Suprapubic skin (tissue), 4 donors: ENCODE measurements at regions not wholly inside any gene's neighbourhood (a gene's known extent, or its start where the extent isn't known, plus 50 kb on each side); places are given as distances from the start of the nearest gene placed in this dataset.

Experiments
- DNase-seq, 2 donors: peaks; one replicate each; pipeline ENCODE4 v3.0.0-alpha.2; 2019; ENCODE audit warnings: low spot score in 2 of 2
- H3K27ac ChIP-seq: fragments of 200-600 bp; sonication (generic); one replicate; pipeline ENCODE4 v1.5.1; 2019
- H3K27me3 ChIP-seq: fragments of 200-600 bp; sonication (generic); one replicate; pipeline ENCODE4 v1.5.1; 2019
- H3K36me3 ChIP-seq: fragments of 200-600 bp; sonication (generic); one replicate; pipeline ENCODE4 v1.5.1; 2019
- H3K4me1 ChIP-seq: fragments of 200-600 bp; sonication (generic); one replicate; pipeline ENCODE4 v1.5.1; 2019
- H3K4me3 ChIP-seq: fragments of 200-600 bp; sonication (generic); one replicate; pipeline ENCODE4 v1.5.1; 2019; ENCODE audit warnings: mild to moderate bottlenecking
- H3K9me3 ChIP-seq: fragments of 200-600 bp; sonication (generic); one replicate; pipeline ENCODE4 v1.5.1; 2019
- EP300 ChIP-seq: sonication (generic); formaldehyde crosslinking; IDR thresholded peaks from one replicate; pipeline ENCODE4 v1.6.1; 2017; ENCODE audit warnings: antibody characterized with exemption
- POLR2A ChIP-seq, 2 donors: fragments of 450-650 bp; IDR thresholded peaks; one replicate each; pipeline ENCODE4 v1.6.1; 2017; ENCODE audit warnings: antibody characterized with exemption in 2 of 2, mild to moderate bottlenecking in 2 of 2, moderate library complexity in 2 of 2
- POLR2AphosphoS5 ChIP-seq, 3 donors: sonication (generic); formaldehyde crosslinking; IDR thresholded peaks; one replicate each; pipeline ENCODE4 v1.6.1; 2017; ENCODE audit warnings: antibody characterized with exemption in 3 of 3
- WGBS: methylation state at CpG from one replicate; pipeline ENCODE4 v1.1.5; 2018; 5-methylcytosine and 5-hydroxymethylcytosine counted together
- TF ChIP-seq, protein P1 (sequence below), 2 donors: fragments of 200-600 bp in 1 of 2; fragments of 450-650 bp in 1 of 2; sonication (generic) in 1 of 2; IDR thresholded peaks; one replicate each; pipeline ENCODE4 v1.5.1; 2016 to 2019; ENCODE audit warnings: antibody characterized with exemption in 2 of 2, mild to moderate bottlenecking in 1 of 2, moderate library complexity in 1 of 2

DNA sequence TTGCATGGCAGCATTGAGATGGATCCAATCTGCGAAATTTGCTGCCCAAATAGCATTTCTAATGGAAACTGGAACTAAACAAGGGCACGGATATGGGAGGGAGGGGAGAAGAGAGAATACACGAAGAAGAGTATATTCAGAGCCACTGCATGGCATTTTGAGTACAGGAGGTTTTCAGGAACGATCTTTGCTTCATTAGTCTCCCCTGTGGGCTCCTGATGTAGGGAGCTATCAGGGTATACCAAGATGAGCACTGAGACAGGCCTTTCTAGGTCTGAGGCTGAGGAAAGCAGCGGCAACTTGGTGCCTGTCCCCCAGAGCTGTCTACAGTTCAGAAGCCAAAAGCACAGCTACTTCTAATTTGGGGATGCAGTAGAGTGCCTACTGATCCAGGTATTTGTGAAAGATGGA is 257.7 kb upstream of the PMFBP1 start:
- Histone ChIP-seq H3K9me3 (peaks cover 11% of the 10 kb centered on the region), H3K27ac (no peak overlapping the region), H3K27me3 (no peaks in the 10 kb centered on the region), H3K4me1 (no peaks in the 10 kb centered on the region), H3K36me3 (no peaks in the 10 kb centered on the region), H3K4me3 (no peak overlapping the region)
- DNase-seq: no peak
- WGBS: 87% methylated on average over 5 of the region's 5 CpGs
- TF ChIP-seq POLR2AphosphoS5 (IDR thresholded peaks at IDR 0.05): no peak
- TF ChIP-seq POLR2A (IDR thresholded peaks at IDR 0.05): no peak
- TF ChIP-seq, protein P1, sequence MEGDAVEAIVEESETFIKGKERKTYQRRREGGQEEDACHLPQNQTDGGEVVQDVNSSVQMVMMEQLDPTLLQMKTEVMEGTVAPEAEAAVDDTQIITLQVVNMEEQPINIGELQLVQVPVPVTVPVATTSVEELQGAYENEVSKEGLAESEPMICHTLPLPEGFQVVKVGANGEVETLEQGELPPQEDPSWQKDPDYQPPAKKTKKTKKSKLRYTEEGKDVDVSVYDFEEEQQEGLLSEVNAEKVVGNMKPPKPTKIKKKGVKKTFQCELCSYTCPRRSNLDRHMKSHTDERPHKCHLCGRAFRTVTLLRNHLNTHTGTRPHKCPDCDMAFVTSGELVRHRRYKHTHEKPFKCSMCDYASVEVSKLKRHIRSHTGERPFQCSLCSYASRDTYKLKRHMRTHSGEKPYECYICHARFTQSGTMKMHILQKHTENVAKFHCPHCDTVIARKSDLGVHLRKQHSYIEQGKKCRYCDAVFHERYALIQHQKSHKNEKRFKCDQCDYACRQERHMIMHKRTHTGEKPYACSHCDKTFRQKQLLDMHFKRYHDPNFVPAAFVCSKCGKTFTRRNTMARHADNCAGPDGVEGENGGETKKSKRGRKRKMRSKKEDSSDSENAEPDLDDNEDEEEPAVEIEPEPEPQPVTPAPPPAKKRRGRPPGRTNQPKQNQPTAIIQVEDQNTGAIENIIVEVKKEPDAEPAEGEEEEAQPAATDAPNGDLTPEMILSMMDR (IDR thresholded peaks at IDR 0.05): no peak
- TF ChIP-seq EP300: no peak

DNA sequence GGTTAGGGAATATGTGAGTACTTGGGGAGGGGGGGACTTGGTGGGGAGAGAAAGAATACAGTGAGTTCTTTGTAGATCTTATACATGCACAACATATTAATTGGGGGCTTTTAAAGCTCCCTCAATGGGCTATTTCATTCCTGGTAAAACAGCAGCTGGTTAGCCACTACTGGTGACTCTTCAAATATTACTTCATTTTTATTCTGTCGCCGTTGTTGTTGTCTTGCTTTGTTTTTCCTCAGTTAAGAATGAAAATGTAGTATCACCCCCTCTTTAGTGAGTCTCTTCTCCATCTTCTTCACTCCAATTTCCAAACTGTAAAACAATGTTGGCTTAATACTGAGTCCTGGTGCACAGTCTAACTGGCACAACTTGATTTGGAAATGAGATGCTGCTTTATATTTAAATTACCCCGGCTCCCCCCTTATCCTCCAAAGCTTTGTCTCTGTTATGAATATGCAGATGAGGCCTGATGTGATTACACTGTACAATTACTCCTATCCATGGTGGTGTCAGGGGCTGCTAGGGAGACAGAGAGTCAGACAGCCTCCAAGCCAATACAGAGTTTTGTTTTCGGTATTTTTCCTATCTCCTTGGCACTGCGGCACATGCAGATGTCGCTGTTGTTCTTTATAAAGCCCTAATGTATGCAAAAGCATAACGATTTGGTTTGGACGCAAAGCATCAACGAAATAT is 256.9 kb upstream of the PMFBP1 start:
- no peaks in the 10 kb centered on the region for H3K27me3 ChIP-seq
- TF ChIP-seq, protein P1 (IDR thresholded peaks at IDR 0.05): no peak
- TF ChIP-seq POLR2A (IDR thresholded peaks at IDR 0.05) (no peak), POLR2AphosphoS5 (IDR thresholded peaks at IDR 0.05) (no peak), EP300 (no peak)
- no peaks in the 10 kb centered on the region for H3K4me1 ChIP-seq
- no peaks in the 10 kb centered on the region for H3K36me3 ChIP-seq
- DNase-seq: no peak
- 92% methylated on average over 9 of the region's 9 CpGs for whole genome bisulfite sequencing
- H3K9me3 ChIP-seq: peaks cover 7% of the 10 kb centered on the region
- no peak overlapping the region for H3K4me3 ChIP-seq
- H3K27ac ChIP-seq: no peak overlapping the region

DNA sequence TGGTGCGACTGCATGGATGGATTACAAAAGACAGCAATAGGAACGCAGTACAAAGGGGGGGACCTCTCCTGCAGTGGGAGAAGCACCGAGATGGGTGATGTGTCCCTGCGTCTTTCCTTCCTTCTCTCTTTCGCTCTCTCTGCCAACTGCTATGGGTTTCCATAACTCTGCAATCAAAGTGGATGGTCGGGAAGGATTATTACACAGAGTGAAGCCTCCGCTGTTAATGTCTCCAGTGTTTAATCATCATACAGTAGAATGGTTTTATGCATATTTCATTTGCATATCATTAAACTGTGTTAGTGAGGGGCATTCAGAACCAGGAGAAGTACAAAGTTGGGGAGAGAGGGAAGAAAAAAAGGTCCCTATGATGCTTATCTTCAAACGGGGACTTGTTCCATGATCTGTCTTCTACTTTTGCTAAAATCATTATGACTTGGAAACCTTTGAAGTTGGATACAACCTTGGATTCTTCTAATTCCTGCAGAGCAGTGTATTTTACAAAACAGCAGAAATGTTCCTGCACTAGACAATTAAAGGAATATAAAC is 255.9 kb upstream of the PMFBP1 start:
- no peaks in the 10 kb centered on the region for H3K36me3 ChIP-seq
- H3K9me3 ChIP-seq: no peaks in the 10 kb centered on the region
- H3K27me3 ChIP-seq: no peaks in the 10 kb centered on the region
- DNase-seq: no peak
- no peak overlapping the region for H3K27ac ChIP-seq
- H3K4me3 ChIP-seq: no peak overlapping the region
- no peak for TF ChIP-seq POLR2AphosphoS5 (IDR thresholded peaks at IDR 0.05)
- TF ChIP-seq POLR2A (IDR thresholded peaks at IDR 0.05): no peak
- TF ChIP-seq, protein P1 (IDR thresholded peaks at IDR 0.05): no peak
- no peak for TF ChIP-seq EP300
- no peaks in the 10 kb centered on the region for H3K4me1 ChIP-seq
- WGBS: 87% methylated on average over 8 of the region's 8 CpGs

DNA sequence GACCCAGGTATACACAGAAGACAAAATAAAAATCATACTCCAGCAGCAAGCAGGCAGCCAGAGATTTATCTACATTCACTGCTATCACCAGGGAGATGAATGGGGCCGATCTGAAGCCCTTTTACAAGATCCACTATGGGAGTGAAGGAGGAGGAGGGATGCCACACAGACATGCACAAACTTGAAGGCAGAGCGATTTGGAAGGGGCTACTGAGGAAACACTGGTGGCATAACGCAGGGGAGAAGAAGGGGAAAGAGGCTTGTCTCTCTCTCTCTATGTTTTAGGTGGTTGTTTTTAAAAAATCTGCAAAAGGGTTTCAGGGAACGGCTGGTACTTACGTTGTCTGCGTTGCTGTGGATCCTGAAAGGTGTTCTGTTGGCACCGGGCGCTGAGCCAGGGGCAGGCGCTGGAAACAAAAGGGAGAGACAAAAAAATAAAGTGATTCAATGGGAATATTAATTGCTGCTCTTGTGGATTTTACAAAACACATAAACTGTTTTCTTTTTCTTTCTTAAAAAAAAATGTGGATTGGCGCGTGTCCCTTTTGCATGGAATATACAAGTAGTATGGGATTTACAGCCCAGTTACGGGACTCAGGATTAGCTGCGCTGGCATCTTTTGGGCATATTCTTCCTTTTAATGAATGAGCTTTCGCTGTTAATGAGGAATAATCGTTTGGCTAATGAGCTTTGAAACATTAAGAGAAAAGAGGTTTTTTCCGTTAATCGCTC is 255.3 kb upstream of the PMFBP1 start:
- WGBS: 85% methylated on average over 17 of the region's 17 CpGs

More for the DNA sequence above, 255.3 kb upstream of the PMFBP1 start:
- no peaks in the 10 kb centered on the region for H3K36me3 ChIP-seq
- H3K4me3 ChIP-seq: no peak overlapping the region
- no peaks in the 10 kb centered on the region for H3K9me3 ChIP-seq
- H3K27ac ChIP-seq: no peak overlapping the region
- DNase-seq: no peak
- TF ChIP-seq POLR2A (IDR thresholded peaks at IDR 0.05) (no peak), POLR2AphosphoS5 (IDR thresholded peaks at IDR 0.05) (no peak), EP300 (no peak)
- TF ChIP-seq, protein P1 (IDR thresholded peaks at IDR 0.05): no peak
- no peaks in the 10 kb centered on the region for H3K27me3 ChIP-seq
- no peaks in the 10 kb centered on the region for H3K4me1 ChIP-seq
